GM13977 (cell line): ENCODE measurements at regions not wholly inside any gene's neighbourhood (a gene's known extent, or its start where the extent isn't known, plus 50 kb on each side); places are given as distances from the start of the nearest gene placed in this dataset.

Experiments used
- DNase-seq: peaks from one replicate; pipeline ENCODE4 v3.0.0; 2012; ENCODE audit warnings: low spot score
- in situ Hi-C: fragments of 300-500 bp; cut with MboI; formaldehyde crosslinking; loops from one replicate; pipeline ENCODE4 v1.12.0; 2022; ENCODE audit warnings: low sequenced_read_pairs, low pct_unique_long_range_greater_than_20kb, mixed read lengths, inconsistent platforms; ENCODE audit not compliant: unreplicated experiment
- TF ChIP-seq, protein P1 (sequence below): IDR thresholded peaks from 2 replicates; pipeline ENCODE4 v1.5.1; 2012; ENCODE audit warnings: mild to moderate bottlenecking, control low read depth; ENCODE audit not compliant: insufficient read depth; ENCODE audit errors: extremely low read depth, missing control alignments

DNA sequence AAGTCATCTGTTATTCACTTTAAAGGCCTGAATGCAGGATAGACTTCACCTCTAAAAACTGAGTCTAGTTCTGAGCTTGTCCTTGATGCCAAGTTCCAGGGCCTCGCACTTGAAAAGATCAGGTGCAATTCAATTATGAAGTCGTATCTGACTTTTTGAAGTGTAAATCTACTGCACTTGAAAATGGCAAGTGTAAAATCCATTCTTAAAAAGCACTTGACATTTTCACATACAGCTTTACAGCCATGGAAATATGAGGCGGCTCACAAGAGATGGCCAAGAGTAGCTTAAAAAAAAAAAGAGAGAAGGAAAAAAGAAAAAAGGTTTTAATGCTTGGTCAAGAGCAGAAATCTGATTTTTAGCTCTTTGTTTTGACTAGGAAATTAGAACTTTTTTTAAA is 172.5 kb downstream of the GXYLT1 start:
- DNase-seq, result no peak
- TF ChIP-seq, protein P1, sequence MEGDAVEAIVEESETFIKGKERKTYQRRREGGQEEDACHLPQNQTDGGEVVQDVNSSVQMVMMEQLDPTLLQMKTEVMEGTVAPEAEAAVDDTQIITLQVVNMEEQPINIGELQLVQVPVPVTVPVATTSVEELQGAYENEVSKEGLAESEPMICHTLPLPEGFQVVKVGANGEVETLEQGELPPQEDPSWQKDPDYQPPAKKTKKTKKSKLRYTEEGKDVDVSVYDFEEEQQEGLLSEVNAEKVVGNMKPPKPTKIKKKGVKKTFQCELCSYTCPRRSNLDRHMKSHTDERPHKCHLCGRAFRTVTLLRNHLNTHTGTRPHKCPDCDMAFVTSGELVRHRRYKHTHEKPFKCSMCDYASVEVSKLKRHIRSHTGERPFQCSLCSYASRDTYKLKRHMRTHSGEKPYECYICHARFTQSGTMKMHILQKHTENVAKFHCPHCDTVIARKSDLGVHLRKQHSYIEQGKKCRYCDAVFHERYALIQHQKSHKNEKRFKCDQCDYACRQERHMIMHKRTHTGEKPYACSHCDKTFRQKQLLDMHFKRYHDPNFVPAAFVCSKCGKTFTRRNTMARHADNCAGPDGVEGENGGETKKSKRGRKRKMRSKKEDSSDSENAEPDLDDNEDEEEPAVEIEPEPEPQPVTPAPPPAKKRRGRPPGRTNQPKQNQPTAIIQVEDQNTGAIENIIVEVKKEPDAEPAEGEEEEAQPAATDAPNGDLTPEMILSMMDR, result no peak
- in situ Hi-C loops, result no loop called here

DNA sequence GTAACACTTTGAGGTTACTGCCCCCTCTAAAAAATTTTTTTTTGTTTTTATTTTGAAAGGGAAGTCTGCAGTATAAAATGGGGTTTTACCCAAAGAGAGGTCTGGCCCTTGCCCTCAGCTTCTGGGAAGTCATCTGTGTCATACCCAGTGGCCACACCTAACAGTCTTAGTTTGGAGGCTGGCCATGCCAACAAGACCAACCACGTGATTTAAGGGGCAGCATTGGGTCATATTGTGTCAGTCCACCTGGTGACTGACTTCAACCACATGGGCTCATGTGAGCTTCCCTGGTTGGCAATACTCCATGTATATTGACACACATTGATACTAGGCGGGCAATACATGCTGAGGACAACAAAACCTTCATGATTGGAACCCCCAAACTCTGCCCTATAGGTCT is 173.9 kb downstream of the GXYLT1 start:
- no peak for DNase-seq
- TF ChIP-seq, protein P1, result no peak
- in situ Hi-C loops, result no loop called here

- in situ Hi-C loops, result no loop called here
- TF ChIP-seq, protein P1, result no peak
- no peak for DNase-seq
These were observed 176.1 kb downstream of the GXYLT1 start for GRCh38 chr12:41968599-41968998.

GRCh38 chr12:41967668-41968500 is 176.8 kb downstream of the GXYLT1 start:
- in situ Hi-C loops, result no loop called here
- TF ChIP-seq, protein P1, result no peak
- no peak for DNase-seq

GRCh38 chr12:41966916-41967315 is 177.8 kb downstream of the GXYLT1 start:
- in situ Hi-C loops, result no loop called here
- TF ChIP-seq, protein P1, result no peak

DNA sequence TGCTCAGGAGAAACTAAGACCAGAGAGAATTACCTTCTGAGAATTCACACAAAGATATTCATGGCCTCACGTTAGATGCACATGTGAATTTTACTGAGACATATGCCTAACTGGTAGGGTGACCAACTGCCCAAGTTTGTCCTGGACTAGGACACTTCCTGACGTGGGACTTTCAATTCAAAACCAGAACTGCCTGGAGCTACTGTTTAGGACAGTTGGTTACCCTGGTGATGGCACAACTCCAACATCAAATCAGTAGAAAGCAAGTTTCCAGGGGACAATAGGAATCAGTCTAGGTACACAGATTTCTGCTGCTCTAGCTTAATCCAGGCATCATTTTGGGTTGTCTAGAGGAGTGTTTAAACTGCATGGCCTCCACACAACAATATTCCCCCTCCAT is 178.7 kb downstream of the GXYLT1 start:
- in situ Hi-C loops, result no loop called here
- DNase-seq, result no peak
- TF ChIP-seq, protein P1, result no peak

More at GRCh38 chr12:41966916-41967315, 177.8 kb downstream of the GXYLT1 start:
- no peak for DNase-seq
